LoVo (cell line): ENCODE measurements at regions not wholly inside any gene's neighbourhood (a gene's known extent, or its start where the extent isn't known, plus 50 kb on each side); places are given as distances from the start of the nearest gene placed in this dataset.

Experiments used
- DNase-seq: peaks from one replicate; pipeline ENCODE4 v3.0.0-alpha.2; 2016; ENCODE audit warnings: low spot score

- DNase-seq, result no peak
Observed at GRCh38 chr4:185991770-185992169, 77.2 kb upstream of the TLR3 start.

- no peak for DNase-seq
Observed at GRCh38 chr4:185992585-185992984, 76.4 kb upstream of the TLR3 start.

- no peak for DNase-seq
Observed at GRCh38 chr4:185993328-185993973, 75.5 kb upstream of the TLR3 start.

GRCh38 chr4:185994750-185995149 lies 74.2 kb upstream of the TLR3 start:
- no peak for DNase-seq

- no peak for DNase-seq
Observed at GRCh38 chr4:185995665-185996064, 73.3 kb upstream of the TLR3 start.

GRCh38 chr4:185997296-185997695 lies 71.7 kb upstream of the TLR3 start:
- DNase-seq, result no peak

GRCh38 chr4:185998791-185999190 lies 70.2 kb upstream of the TLR3 start:
- no peak for DNase-seq

GRCh38 chr4:185999207-185999606 lies 69.7 kb upstream of the TLR3 start:
- DNase-seq, result no peak

- DNase-seq, result no peak
Observed at GRCh38 chr4:186002853-186003252, 66.1 kb upstream of the TLR3 start.

GRCh38 chr4:186003746-186004145 lies 65.2 kb upstream of the TLR3 start:
- no peak for DNase-seq

- DNase-seq, result no peak
Observed at GRCh38 chr4:186008057-186008456, 60.9 kb upstream of the TLR3 start.

- DNase-seq, result no peak
Observed at GRCh38 chr4:186009976-186010375, 59.0 kb upstream of the TLR3 start.

GRCh38 chr4:186010821-186011220 lies 58.1 kb upstream of the TLR3 start:
- DNase-seq, result no peak

- DNase-seq, result no peak
Observed at GRCh38 chr4:186012071-186012470, 56.9 kb upstream of the TLR3 start.

GRCh38 chr4:186013419-186014186 lies 55.4 kb upstream of the TLR3 start:
- no peak for DNase-seq

GRCh38 chr4:186015212-186015817 lies 53.6 kb upstream of the TLR3 start:
- no peak for DNase-seq

GRCh38 chr4:186016796-186017195 lies 52.2 kb upstream of the TLR3 start:
- DNase-seq, result no peak

- DNase-seq, result no peak
Observed at GRCh38 chr4:186017801-186018200, 51.2 kb upstream of the TLR3 start.

- no peak for DNase-seq
Observed at GRCh38 chr4:186018261-186018660, 50.7 kb upstream of the TLR3 start.

GRCh38 chr4:186018784-186019183 lies 50.2 kb upstream of the TLR3 start:
- no peak for DNase-seq
